ENCODE measurements at regions not wholly inside any gene's neighbourhood (a gene's known extent, or its start where the extent isn't known, plus 50 kb on each side); places are given as distances from the start of the nearest gene placed in this dataset.

GRCh38 chr3:193842832-193843473 lies 249.9 kb downstream of the OPA1 start:
- intact Hi-C loops (cut with micrococcal nuclease; ENCODE audit: unreplicated experiment): loop anchor here (2.0 to 5.0 kb wide), 4 partner anchors 14 to 479 kb away; no protein-coding TSS in a partner anchor
- TF ChIP-seq CTCF (IDR thresholded peaks at IDR 0.05; ENCODE audit: unreplicated experiment): no peak
- DNase-seq: no peak
- H3K4me3 Mint-ChIP-seq (ENCODE audit: low read depth, unreplicated experiment): peak overlapping the region; percentile 59
- CTCF ChIA-PET: interaction anchor here (0.5 to 3.6 kb wide), 17 partner anchors 9 to 473 kb away, joined by 3 to 28 read pairs (median 6); no protein-coding TSS in a partner anchor
- no peaks in the 10 kb centered on the region for H3K27me3 Mint-ChIP-seq (ENCODE audit: unreplicated experiment)
- H3K36me3 Mint-ChIP-seq (ENCODE audit: insufficient read depth, unreplicated experiment): peaks cover 34% of the 10 kb centered on the region
- peaks cover 2% of the 10 kb centered on the region for H3K9me3 Mint-ChIP-seq (ENCODE audit: low read depth, unreplicated experiment)
- H3K27ac Mint-ChIP-seq (ENCODE audit: unreplicated experiment): peak overlapping the region; percentile 96
- BruUV-seq (replicated peaks): no TSS peak
- peaks cover 92% of the 10 kb centered on the region for H3K4me1 Mint-ChIP-seq (ENCODE audit: low read depth, unreplicated experiment)

- CTCF ChIA-PET: interaction anchor here (0.5 to 3.6 kb wide), 26 partner anchors 10 to 479 kb away, joined by 3 to 28 read pairs (median 4); partner anchors contain the start of gene HES1
- no peak for TF ChIP-seq CTCF (IDR thresholded peaks at IDR 0.05; ENCODE audit: unreplicated experiment)
- Mint-ChIP-seq H3K4me3 (ENCODE audit: low read depth, unreplicated experiment) (peak overlapping the region; percentile 59), H3K27ac (ENCODE audit: unreplicated experiment) (peak overlapping the region; percentile 96), H3K36me3 (ENCODE audit: insufficient read depth, unreplicated experiment) (peaks cover 34% of the 10 kb centered on the region), H3K9me3 (ENCODE audit: low read depth, unreplicated experiment) (peaks cover 2% of the 10 kb centered on the region), H3K4me1 (ENCODE audit: low read depth, unreplicated experiment) (peaks cover 87% of the 10 kb centered on the region), H3K27me3 (ENCODE audit: unreplicated experiment) (no peaks in the 10 kb centered on the region)
- TSS peak; percentile 84 for BruUV-seq (replicated peaks)
- peak; percentile 91 for DNase-seq
- intact Hi-C loops (cut with micrococcal nuclease; ENCODE audit: unreplicated experiment): loop anchor here (1.0 to 5.0 kb wide), 7 partner anchors 15 to 479 kb away; no protein-coding TSS in a partner anchor
These were observed 250.7 kb downstream of the OPA1 start for GRCh38 chr3:193843474-193844301.

GRCh38 chr3:193844472-193844871 lies 251.5 kb downstream of the OPA1 start:
- intact Hi-C loops (cut with micrococcal nuclease; ENCODE audit: unreplicated experiment): loop anchor here (1.0 to 5.0 kb wide), 6 partner anchors 28 to 478 kb away; no protein-coding TSS in a partner anchor
- CTCF ChIA-PET: interaction anchor here (0.6 to 3.6 kb wide), 20 partner anchors 9 to 478 kb away, joined by 3 to 28 read pairs (median 5); partner anchors contain the start of gene HES1
- Mint-ChIP-seq H3K27ac (ENCODE audit: unreplicated experiment) (peak overlapping the region; percentile 96), H3K27me3 (ENCODE audit: unreplicated experiment) (no peaks in the 10 kb centered on the region), H3K9me3 (ENCODE audit: low read depth, unreplicated experiment) (peaks cover 4% of the 10 kb centered on the region), H3K36me3 (ENCODE audit: insufficient read depth, unreplicated experiment) (peaks cover 34% of the 10 kb centered on the region), H3K4me1 (ENCODE audit: low read depth, unreplicated experiment) (peaks cover 80% of the 10 kb centered on the region), H3K4me3 (ENCODE audit: low read depth, unreplicated experiment) (peak overlapping the region; percentile 59)
- no peak for TF ChIP-seq CTCF (IDR thresholded peaks at IDR 0.05; ENCODE audit: unreplicated experiment)
- BruUV-seq (replicated peaks): no TSS peak
- no peak for DNase-seq

- Mint-ChIP-seq H3K27ac (ENCODE audit: unreplicated experiment) (peak overlapping the region; percentile 2), H3K27me3 (ENCODE audit: unreplicated experiment) (no peaks in the 10 kb centered on the region), H3K36me3 (ENCODE audit: insufficient read depth, unreplicated experiment) (peaks cover 34% of the 10 kb centered on the region), H3K9me3 (ENCODE audit: low read depth, unreplicated experiment) (peaks cover 5% of the 10 kb centered on the region), H3K4me3 (ENCODE audit: low read depth, unreplicated experiment) (no peak overlapping the region), H3K4me1 (ENCODE audit: low read depth, unreplicated experiment) (peaks cover 77% of the 10 kb centered on the region)
- intact Hi-C loops (cut with micrococcal nuclease; ENCODE audit: unreplicated experiment): loop anchor here (2.0 kb wide), 2 partner anchors 62 to 290 kb away; no protein-coding TSS in a partner anchor
- no peak for TF ChIP-seq CTCF (IDR thresholded peaks at IDR 0.05; ENCODE audit: unreplicated experiment)
- no peak for DNase-seq
- CTCF ChIA-PET: interaction anchor here (1.0 to 3.6 kb wide), 7 partner anchors 8 to 471 kb away, joined by 3 to 28 read pairs (median 6); no protein-coding TSS in a partner anchor
- BruUV-seq (replicated peaks): no TSS peak
These were observed 252.1 kb downstream of the OPA1 start for GRCh38 chr3:193845144-193845543.

Measured in Calu3 (cell line).